Putamen (tissue), 1 donor: ENCODE measurements at regions not wholly inside any gene's neighbourhood (a gene's known extent, or its start where the extent isn't known, plus 50 kb on each side); places are given as distances from the start of the nearest gene placed in this dataset.

Experiments used
- DNase-seq: peaks from one replicate; pipeline ENCODE4 v3.0.0-alpha.2; 2016; ENCODE audit warnings: low spot score

DNA sequence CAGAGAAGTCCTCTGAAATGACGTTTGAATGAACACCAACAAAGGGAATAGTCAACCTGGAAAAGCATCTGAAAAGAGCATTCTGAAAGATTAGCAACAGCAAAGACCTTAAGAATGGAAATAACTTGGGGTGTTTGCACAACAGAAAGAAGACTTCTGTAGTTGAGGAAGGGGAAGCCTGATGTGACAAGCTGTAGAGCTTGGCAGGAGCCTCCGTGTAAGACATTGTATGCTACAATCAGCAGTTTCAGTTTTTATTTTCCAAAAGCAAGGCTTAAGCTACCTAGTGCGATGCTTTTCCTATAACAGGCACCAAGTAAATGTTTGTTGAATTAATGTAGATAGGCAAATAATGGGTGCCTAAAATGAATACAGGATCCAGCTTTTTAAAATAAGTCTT, 484.0 kb downstream of the SPRY1 start:
- no peak for DNase-seq

DNA sequence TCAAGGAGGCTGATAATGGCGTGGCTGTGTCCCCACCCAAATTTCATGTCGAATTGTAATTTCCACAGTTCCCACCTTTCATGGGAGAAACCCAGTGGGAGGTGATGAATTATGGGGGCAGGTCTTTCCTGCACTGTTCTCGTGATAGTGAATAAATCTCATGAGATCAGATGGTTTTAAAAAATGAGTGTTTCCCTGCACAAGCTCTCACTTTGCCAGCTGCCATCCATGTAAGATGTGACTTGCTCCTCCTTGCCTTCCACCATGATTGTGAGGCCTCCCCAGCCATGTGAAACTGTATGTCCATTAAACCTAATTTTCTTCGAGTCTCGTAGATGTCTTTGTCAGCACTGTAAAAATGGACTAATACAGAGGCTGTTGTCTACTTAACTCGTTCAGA, 488.3 kb downstream of the SPRY1 start:
- no peak for DNase-seq

DNA sequence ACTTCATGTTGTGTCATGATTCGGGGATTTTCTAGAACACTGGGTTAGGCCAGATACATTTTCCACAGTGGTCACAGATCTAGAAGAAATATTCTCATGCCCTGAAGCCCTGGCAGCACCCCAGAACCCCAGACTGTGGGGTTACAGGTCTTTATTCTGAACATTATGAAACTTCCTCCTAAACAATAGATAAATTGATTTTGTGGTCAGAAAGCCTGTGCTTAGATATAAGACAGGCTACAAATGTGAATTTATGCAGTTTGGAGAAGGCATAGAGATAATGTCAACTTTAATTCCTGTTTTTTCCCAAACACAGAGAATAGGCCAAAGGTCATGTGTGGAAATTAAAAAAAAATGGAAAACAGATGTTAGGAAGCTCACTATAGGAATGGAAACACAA, 492.9 kb downstream of the SPRY1 start:
- DNase-seq: no peak

DNA sequence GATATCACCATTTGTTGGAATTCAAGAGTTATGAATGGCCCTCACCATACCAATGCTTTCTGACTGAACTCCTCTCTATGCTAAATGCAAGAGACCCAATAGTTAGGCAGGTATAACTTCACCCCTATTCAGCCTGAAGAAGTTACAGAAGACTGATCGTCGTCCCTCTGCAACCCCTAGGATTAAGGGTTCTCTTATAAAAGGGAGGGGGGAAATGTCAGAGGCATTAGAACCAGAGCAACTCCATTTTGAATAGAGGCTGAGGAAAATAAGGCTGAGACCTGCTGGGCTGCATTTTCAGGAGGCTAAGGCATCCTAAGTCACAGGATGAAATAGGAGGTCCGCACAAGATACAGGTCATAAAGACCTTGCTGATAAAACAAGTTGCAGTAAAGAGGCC, 494.3 kb downstream of the SPRY1 start:
- DNase-seq: no peak

DNA sequence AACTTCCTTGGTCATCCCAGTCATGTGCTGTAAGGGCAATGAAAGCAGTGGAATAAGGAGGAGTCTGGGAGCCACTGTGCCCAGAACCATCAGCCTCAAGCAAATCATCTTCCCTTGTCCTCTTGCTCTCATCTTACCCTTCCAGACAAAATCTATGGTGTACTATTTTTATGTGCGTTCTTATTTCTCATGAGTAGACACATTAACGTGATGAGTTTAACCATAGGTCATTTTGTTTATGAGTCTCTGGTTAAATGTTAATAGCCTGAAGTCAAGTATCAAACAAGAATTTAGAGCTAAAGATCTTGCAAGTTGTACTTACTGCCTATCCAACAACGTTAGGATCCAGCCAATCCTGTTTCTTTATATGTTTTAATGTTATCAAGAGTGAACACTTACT, 495.3 kb downstream of the SPRY1 start:
- DNase-seq: no peak

DNA sequence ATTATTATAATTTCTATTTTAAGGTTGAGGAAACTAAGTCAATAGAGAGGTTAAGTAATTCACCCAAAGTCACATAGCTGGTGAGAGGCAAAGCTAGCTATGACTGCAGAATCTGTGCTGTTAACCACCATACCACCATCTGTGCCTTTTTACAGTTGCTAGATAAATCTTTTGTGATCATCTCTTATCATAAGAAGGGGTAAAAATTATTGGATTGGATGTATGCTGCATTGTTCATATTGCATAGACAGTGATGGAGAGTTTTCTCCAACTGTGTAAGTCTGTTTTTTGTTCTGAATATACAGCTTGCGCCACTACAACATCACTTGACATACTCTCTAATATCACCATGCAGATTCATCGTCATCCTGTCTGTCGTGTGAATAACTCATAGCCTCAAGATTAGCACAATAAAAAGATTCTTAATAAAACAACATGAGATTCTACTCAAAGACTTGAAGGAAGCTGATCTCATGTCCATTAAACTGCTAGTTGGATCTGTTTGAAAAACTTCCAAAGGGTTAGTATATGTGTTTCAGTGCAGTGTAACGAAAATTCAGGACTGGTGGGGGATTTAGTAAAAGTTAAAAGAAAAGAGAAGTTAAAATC, 495.9 kb downstream of the SPRY1 start:
- DNase-seq: no peak

DNA sequence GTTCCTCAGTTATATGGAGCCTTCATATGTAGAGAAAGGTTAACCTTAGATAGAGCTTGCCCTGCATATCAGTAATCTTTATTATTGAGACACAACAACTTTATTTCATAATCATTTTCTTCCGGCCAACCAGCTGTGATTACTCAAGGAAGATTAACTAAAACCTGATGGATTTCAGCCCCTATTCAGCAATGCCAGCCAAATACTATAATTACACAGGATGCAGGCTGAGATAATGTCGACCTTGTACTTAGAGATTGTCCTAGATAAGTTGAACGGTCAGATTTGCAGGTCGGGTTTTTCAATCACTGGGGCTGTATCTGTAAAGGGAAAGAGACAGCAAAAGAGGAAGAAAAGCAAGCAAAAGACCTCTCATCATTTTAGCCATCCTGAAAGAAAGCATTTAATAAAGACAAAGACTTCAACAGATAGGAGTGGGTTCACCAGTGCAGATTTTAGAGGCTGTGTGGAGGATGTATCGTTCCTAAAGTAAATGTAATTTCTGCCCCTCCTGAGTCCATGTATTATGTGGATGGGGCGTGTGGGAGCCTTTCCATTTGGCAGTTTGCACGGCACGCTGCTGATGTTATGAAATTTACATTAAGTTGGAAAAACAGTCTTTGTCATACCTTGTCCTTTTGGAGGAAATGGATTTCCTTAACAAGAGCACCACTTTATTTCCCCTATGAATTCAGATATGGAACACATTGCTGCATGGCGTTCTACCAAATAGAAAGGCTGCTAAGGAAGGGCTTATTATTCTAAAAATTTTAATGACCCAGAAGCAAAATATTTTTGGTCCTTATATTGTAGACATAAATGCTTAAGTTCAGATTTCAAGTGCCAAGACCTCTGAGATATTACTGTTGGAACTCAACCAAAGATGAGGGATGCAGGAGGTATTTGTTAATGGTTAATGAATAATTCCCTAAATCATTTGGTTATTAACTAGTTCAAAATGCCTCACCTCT, 496.7 kb downstream of the SPRY1 start:
- DNase-seq: no peak

DNA sequence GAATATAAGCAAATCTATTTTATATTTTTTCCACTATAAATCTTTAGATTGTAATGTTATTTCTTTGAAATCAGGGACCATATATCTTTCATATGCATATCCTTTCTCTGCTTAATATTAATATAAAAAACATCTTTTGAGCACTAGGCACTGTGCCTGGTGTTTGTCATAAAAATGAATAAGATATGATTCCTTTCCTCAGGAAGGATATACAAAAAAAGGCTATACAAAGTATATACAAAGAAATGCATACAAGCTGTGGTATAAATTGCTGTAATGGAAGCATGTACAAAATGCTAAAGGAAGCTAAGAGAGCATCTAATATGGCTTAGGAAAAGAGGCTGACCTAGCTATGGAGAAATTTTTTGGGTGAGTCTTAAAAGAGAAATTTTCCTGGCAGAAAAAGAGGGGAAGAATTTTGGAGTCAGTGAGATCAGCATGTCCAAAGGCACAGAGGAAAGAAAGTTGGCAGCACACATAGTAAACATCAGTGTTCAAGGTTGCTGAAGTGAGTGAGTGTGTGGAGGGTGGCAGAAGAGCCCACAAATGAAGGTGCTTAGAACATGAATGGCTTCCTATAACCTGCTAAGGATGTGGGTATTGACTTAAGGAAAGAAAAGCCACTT, 500.0 kb downstream of the SPRY1 start:
- DNase-seq: no peak

DNA sequence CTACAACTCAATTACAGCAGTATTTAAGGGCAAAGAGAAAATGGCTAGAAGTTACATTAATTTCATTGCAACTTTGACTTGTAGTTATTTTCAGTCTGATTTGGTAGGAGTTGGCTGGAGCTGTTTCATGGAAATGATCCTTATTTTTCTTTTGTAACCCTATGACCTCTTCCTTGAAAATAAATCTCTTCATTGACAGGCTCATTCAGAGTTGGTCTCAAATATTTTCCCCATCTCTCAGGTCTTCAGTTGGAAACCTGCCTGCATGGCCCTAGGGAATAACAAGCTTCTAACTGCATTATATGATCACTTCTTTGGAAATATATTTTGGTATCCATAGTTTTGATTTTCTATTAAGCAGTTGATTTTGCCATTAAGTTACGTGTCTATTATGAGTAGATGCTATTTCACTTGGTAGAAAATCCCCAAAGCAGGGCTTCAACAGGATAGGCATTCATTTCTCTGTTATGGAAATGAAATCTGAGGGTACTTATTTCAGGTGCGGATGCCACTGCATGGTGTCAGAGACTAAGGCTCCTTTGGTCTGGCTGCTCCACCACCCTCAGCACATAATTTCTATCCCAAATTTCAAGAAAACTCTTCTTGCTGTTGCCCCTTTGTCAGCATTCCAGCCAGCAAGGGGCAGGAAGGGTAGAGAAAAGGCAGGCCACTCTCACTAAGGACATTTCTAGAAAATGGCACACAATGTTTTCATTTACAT, 502.5 kb downstream of the SPRY1 start:
- no peak for DNase-seq

DNA sequence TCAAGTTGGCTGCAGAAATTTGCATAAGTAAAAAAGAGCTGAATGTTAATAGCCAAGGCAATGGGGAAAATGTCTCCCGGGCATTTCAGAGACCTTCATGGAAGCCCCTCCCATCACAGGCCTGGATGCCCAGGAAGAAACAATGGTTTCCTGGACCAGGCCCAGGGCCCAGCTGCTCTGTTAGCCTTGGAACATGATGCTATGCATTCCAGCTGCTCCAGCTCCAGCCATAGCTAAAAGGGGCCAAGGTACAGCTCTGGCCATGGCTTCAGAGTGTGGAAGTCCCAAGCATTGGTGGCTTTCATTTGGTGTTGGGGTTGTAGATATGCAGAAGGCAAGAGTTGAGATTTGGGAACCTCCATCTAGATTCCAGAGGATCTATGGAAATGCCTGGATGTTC, 508.3 kb downstream of the SPRY1 start:
- no peak for DNase-seq

DNA sequence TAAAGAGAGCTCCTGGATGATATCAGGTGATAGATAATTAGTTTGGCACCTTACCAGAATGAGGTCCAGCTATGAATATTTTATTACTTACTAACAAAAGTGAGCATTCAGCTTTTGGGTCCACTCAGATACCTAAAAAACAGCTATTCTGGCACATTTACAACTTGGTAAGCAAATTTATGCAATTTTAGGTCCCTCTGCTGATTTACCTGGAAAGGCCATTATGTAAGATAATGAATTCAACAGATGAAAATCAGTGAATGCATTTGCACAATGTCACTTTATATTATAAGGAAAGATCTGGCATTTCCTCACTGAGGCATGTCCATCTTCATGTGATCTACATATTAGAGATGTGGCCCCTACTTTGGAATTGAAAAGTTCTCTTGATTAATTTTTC, 517.0 kb downstream of the SPRY1 start:
- DNase-seq: no peak

DNA sequence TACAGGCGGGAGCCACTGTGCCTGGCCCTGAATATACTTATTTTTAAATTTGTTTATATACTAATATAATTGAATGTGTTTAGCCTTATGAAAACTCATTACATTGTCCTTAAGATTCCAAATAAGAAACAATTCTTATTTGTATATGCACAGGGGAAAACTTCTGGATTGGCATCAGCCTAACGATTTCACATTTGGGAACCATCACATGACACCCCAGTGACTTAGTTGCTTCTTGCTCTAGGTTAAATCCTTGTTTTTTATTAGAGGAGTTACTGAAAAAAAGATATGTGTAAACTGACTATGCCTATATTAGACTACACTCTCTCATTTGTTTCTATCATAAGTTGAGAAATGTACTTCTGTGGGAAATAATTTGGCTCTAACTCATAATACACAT, 520.2 kb downstream of the SPRY1 start:
- DNase-seq: no peak

DNA sequence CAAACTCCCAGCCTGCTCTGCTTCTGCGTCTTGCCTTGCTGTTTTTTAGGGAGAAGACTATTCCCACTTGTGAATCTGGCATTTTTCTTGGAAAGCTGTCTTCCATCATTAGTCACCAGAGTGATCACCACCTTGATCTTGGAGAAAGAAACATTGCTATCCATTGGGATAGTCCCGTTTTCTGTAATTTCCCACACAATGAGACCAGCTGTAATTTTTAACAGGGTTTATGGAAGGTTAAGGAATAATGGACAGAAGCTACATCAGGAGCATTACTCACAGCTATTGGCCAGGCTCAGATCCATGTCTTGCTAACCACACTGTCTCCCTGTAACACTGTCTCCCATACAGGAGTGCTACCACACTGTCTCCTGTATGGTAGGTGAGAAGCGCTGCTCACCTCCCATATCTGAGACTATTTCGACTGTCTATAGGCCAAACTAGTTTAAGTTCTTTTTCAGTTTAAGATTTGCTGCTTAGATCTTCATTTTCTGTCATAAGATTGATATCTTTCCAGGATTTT, 523.0 kb downstream of the SPRY1 start:
- no peak for DNase-seq

DNA sequence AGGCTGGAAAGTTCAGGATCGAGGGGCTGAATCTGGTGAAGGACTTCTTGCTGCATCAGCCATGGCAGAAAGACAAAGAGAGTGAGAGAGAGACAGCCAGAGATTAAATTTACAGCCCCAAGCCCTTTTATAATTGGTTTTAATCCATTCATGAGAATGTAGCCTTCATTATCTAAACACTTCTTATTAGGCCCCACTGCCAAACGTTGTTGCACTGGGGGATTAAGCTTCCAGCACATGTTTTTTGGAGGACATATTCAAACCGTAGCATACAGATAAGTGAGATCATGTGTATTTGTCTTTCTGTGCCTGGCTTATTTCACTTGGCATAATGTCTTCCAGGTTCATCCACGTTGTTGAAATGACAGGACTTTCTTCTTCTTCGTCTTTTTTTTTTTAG, 524.7 kb downstream of the SPRY1 start:
- DNase-seq: no peak

DNA sequence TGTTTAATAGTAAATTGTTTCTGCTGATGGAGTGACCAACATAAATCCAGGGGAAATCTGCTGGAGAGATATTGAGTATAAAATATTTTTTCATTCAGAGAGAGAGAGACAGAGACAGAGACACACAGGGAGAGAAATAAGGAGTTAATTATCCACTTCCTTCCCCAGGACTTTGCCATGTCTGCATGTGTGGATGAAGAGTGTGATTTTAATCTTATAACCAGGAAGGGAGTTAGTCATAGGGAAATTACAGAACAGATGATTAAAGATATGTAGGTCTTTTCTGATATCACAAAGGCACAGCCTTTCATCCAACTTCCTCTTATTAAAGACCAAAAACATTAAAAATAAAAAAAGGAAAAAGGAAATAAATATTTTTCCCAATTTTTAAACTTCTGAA, 526.3 kb downstream of the SPRY1 start:
- DNase-seq: no peak

DNA sequence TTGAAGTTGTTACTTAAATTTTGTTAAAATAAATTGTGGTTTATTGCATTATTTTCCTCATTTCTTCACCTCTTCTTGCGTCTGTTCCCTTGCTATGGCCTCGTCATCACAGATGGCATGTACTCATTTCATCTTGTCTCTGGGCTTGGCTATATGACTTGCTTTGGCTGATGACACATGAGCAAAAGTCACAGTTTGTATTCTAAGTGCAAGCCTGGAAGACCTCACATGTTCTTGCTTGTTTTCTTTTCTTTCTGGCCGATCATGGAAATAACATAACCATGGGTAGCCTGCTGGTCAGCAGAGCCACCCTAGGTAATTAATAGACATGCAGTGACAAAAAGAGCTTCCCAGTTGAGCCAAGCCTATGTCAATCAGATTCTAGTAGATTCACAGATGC, 527.9 kb downstream of the SPRY1 start:
- DNase-seq: no peak

DNA sequence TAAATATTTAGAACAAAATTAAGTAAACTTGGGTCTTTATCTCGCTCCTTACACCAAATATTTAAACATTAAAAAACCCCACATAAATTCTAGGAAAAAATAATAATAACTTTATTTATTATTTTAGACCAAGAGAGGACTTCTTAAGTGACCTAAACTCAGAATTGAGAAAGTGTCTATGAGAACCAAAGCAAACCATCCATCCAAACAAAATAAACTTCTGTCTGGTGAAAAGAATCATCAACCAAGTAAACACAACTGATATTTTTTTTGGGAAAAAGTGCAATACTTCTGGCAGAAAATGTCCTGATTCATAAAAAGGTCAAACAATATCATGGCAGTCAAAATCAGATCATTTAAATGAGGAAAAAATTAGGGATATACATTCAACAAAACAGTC, 533.0 kb downstream of the SPRY1 start:
- DNase-seq: no peak

DNA sequence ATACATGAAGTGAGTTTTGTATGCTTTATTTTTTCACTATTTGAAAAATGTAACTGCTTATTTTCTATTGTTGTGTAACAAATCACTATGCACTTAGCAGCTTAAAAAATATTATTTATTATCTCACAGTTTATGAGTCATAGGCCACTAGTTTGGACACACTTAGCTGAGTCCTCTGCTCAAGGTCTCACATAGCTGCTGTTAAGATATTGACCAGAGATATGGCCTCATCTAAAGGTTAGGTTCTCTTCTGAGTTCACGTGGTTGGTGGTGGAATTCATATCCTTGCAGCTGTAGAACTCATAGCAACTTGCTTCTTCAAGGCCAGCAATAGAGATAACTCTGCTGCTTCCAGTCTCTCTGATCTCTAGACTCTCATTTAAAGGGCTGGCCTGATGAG, 534.4 kb downstream of the SPRY1 start:
- no peak for DNase-seq

DNA sequence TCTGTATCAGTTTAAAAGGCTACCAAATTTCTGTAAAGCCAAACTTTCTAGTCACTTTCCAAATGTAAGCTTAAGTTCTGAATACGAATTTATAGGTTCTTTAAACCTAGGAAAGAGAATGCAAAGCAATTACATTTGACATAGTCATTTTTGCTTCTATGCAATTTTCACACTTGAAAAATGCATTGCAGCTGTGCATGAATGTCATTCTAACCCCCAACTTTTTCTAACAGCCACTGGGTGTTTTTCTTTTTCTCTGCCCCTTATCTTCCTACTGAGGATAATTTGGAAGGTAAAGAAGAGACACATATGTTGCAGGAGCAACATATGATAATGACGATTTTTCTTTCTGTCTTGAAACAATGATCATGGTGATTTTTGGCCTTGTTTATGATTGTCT, 537.5 kb downstream of the SPRY1 start:
- no peak for DNase-seq

DNA sequence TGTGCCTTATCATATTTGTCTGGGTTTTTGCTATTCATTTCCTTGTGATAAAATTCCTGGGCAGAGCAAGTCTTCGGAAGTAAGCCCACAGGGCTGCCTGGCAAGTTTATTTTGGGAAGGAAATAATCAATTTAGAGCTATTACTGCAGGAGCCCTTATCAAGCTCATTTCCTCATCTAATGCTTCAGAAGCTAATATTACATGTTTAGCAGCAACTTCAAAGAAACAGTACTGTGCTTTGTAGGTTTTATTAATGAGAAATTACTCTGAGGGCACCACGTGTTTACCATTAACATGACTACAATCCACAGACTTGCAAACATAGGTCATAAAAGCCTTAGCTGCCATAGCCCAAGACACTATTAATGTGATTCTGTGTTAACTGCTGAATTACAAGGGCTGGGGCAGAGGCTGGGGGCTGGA, 540.0 kb downstream of the SPRY1 start:
- no peak for DNase-seq

DNA sequence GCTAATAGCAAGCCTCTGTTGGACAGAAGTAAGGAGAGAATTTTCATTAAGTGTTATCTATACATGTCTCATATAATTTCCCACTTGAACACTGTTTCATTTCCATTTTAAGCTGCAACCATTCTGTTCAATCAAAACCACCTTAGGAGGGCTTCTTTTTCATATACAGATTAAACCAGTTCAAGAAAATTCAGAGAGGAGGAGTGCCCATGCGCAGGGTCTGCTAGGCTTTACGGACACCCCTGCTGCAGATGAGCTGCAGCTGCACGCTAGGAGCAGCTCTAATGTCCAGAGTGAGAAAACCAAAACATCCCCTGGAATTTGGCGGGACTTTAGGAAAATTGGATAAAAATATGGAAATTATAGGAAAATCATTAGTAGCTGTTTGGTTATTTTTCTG, 541.0 kb downstream of the SPRY1 start:
- no peak for DNase-seq

DNA sequence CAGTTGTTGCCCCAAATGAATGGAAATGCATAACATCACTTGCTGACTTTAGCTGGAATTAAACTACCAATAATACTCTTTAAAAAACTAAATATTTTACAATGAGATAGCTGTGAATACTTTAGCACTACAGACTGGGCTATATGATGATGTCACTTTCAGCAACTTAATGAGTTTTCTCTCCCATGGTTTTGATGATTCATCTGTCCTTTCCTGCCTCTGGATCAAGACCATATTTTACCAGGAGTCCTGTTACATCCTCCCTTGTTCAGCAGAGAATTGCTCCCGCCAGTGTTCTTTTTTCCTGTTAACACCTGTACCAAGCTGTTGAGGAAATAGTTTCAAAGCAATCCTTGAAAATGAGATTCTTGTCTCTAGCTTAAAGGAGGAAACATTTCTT, 543.0 kb downstream of the SPRY1 start:
- no peak for DNase-seq
